GM12878 (cell line): ENCODE measurements at regions not wholly inside any gene's neighbourhood (a gene's known extent, or its start where the extent isn't known, plus 50 kb on each side); places are given as distances from the start of the nearest gene placed in this dataset.

ENCODE experiments used
- BACH1 ChIP-seq: fragments of 450-650 bp; IDR thresholded peaks from 2 replicates; pipeline ENCODE4 v1.6.1; 2017; ENCODE audit warnings: mild to moderate bottlenecking, borderline replicate concordance
- BMI1 ChIP-seq: fragments of 450-650 bp; IDR thresholded peaks from 2 replicates; pipeline ENCODE4 v1.6.1; 2016; ENCODE audit warnings: mild to moderate bottlenecking, moderate library complexity, borderline replicate concordance
- CBFB ChIP-seq: IDR thresholded peaks from 2 replicates; pipeline ENCODE4 v1.6.1; 2016; ENCODE audit warnings: antibody characterized with exemption, low read depth
- FOS ChIP-seq: IDR thresholded peaks from 3 replicates; pipeline ENCODE4 v1.6.1; 2011; ENCODE audit warnings: borderline replicate concordance; ENCODE audit not compliant: insufficient read length; ENCODE audit errors: extremely low read depth
- FOXM1 ChIP-seq: IDR thresholded peaks from 2 replicates; pipeline ENCODE4 v1.6.1; 2012; ENCODE audit warnings: low read depth, mild to moderate bottlenecking, inconsistent platforms, low read length, moderate library complexity
- MEF2A ChIP-seq: IDR thresholded peaks from 2 replicates; pipeline ENCODE4 v1.6.1; 2011; ENCODE audit warnings: low read depth, mild to moderate bottlenecking, low read length, moderate library complexity; ENCODE audit not compliant: insufficient read depth
- RUNX3 ChIP-seq: IDR thresholded peaks from 2 replicates; pipeline ENCODE4 v1.6.1; 2012; ENCODE audit warnings: low read length, inconsistent platforms
- SMARCA5 ChIP-seq: fragments of 450-650 bp; IDR thresholded peaks from 2 replicates; pipeline ENCODE4 v1.6.1; 2017; ENCODE audit warnings: mild to moderate bottlenecking
- SREBF1 ChIP-seq: IDR thresholded peaks from 2 replicates; pipeline ENCODE4 v1.6.1; 2012; ENCODE audit warnings: mild to moderate bottlenecking, low read length
- SRF ChIP-seq, 2 experiments: IDR thresholded peaks; 2 replicates each; pipeline ENCODE4 v1.6.1; 2011; ENCODE audit warnings: low read depth in 2 of 2, low read length in 2 of 2, mild to moderate bottlenecking in 1 of 2, moderate library complexity in 1 of 2
- WRNIP1 ChIP-seq: IDR thresholded peaks from 2 replicates; pipeline ENCODE4 v1.6.1; 2011; ENCODE audit warnings: low read depth, low read length, improper control_type of control experiment, borderline replicate concordance
- TF ChIP-seq, protein P1 (sequence below): fragments of 450-650 bp; IDR thresholded peaks from 2 replicates; pipeline ENCODE4 v1.6.1; 2017; ENCODE audit warnings: mild to moderate bottlenecking, moderate library complexity
- TF ChIP-seq, protein P2 (sequence below): fragments of 450-650 bp; formaldehyde crosslinking; IDR thresholded peaks from 2 replicates; pipeline ENCODE4 v1.4.0; 2022; ENCODE audit warnings: mild to moderate bottlenecking, moderate library complexity

DNA sequence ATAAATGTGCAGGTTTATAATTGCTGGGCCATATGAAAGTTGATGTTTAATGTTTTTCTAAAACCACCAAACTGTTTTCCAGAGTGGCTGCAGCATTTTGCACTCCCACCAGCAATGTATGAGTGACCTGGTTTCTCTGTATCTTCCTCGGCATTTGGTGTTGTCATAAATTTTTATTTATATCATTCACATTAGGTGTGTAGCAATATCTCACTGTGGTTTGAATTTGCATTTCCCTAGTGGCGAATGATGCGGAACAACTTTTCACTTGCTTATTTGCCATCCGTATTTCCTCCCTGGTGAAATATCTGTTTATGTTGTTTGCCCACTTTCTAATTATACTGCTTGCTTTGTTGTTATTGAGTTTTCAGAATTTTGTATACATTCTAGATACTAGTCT is 295.7 kb upstream of the TUT7 start (continued):
- TF ChIP-seq, protein P1, sequence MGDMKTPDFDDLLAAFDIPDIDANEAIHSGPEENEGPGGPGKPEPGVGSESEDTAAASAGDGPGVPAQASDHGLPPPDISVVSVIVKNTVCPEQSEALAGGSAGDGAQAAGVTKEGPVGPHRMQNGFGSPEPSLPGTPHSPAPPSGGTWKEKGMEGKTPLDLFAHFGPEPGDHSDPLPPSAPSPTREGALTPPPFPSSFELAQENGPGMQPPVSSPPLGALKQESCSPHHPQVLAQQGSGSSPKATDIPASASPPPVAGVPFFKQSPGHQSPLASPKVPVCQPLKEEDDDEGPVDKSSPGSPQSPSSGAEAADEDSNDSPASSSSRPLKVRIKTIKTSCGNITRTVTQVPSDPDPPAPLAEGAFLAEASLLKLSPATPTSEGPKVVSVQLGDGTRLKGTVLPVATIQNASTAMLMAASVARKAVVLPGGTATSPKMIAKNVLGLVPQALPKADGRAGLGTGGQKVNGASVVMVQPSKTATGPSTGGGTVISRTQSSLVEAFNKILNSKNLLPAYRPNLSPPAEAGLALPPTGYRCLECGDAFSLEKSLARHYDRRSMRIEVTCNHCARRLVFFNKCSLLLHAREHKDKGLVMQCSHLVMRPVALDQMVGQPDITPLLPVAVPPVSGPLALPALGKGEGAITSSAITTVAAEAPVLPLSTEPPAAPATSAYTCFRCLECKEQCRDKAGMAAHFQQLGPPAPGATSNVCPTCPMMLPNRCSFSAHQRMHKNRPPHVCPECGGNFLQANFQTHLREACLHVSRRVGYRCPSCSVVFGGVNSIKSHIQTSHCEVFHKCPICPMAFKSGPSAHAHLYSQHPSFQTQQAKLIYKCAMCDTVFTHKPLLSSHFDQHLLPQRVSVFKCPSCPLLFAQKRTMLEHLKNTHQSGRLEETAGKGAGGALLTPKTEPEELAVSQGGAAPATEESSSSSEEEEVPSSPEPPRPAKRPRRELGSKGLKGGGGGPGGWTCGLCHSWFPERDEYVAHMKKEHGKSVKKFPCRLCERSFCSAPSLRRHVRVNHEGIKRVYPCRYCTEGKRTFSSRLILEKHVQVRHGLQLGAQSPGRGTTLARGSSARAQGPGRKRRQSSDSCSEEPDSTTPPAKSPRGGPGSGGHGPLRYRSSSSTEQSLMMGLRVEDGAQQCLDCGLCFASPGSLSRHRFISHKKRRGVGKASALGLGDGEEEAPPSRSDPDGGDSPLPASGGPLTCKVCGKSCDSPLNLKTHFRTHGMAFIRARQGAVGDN = no peak
- TF ChIP-seq CBFB (no peak), BMI1 (no peak), FOXM1 (no peak), SRF (IDR thresholded peaks at IDR 0.05; ENCODE audit: low read depth in 2 of 2, low read length in 2 of 2) (no peak), SMARCA5 (no peak), BACH1 (no peak), FOS (no peak), SREBF1 (no peak), MEF2A (no peak), WRNIP1 (no peak), RUNX3 (no peak)
- TF ChIP-seq, protein P2, sequence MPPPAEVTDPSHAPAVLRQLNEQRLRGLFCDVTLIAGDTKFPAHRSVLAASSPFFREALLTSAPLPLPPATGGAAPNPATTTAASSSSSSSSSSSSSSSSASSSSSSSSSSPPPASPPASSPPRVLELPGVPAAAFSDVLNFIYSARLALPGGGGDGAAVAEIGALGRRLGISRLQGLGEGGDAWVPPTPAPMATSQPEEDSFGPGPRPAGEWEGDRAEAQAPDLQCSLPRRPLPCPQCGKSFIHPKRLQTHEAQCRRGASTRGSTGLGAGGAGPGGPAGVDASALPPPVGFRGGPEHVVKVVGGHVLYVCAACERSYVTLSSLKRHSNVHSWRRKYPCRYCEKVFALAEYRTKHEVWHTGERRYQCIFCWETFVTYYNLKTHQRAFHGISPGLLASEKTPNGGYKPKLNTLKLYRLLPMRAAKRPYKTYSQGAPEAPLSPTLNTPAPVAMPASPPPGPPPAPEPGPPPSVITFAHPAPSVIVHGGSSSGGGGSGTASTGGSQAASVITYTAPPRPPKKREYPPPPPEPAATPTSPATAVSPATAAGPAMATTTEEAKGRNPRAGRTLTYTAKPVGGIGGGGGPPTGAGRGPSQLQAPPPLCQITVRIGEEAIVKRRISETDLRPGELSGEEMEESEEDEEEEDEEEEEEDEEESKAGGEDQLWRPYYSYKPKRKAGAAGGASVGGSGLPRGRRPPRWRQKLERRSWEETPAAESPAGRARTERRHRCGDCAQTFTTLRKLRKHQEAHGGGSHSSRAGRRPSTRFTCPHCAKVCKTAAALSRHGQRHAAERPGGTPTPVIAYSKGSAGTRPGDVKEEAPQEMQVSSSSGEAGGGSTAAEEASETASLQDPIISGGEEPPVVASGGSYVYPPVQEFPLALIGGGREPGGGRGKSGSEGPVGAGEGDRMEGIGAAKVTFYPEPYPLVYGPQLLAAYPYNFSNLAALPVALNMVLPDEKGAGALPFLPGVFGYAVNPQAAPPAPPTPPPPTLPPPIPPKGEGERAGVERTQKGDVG (CRISPR knock-in tag) = no peak
